Neuronal stem cell (in vitro differentiated cells): ENCODE measurements at regions not wholly inside any gene's neighbourhood (a gene's known extent, or its start where the extent isn't known, plus 50 kb on each side); places are given as distances from the start of the nearest gene placed in this dataset.

Experiments used
- DNase-seq: peaks from one replicate; pipeline ENCODE4 v3.0.0-alpha.2; 2013; ENCODE audit warnings: low spot score
- H2AFZ ChIP-seq: one replicate; pipeline ENCODE4 v1.6.1; 2013; ENCODE audit warnings: mild to moderate bottlenecking, low read length, inconsistent platforms
- H2AK5ac ChIP-seq: 2 replicates; pipeline ENCODE4 v1.6.1; 2013; ENCODE audit warnings: low read depth, mild to moderate bottlenecking, inconsistent platforms, low read length, moderate library complexity, mixed read lengths
- H2BK120ac ChIP-seq: 2 replicates; pipeline ENCODE4 v1.6.1; 2013; ENCODE audit warnings: low read depth, mild to moderate bottlenecking, inconsistent platforms, low read length, moderate library complexity, mixed read lengths
- H2BK12ac ChIP-seq: one replicate; pipeline ENCODE4 v1.6.1; 2013; ENCODE audit warnings: low read length, inconsistent platforms
- H2BK15ac ChIP-seq: 2 replicates; pipeline ENCODE4 v1.6.1; 2013; ENCODE audit warnings: mild to moderate bottlenecking, low read length, inconsistent platforms, mixed read lengths
- H2BK5ac ChIP-seq: one replicate; pipeline ENCODE4 v1.6.1; 2013; ENCODE audit warnings: inconsistent platforms, mild to moderate bottlenecking, low read length, moderate library complexity
- H3K14ac ChIP-seq: one replicate; pipeline ENCODE4 v1.6.1; 2013; ENCODE audit warnings: low read length, inconsistent platforms
- H3K18ac ChIP-seq: 2 replicates; pipeline ENCODE4 v1.6.1; 2013; ENCODE audit warnings: low read length, inconsistent platforms
- H3K23ac ChIP-seq: 2 replicates; pipeline ENCODE4 v1.6.1; 2013; ENCODE audit warnings: low read depth, mild to moderate bottlenecking, mixed read lengths, low read length, inconsistent platforms; ENCODE audit not compliant: poor library complexity
- H3K27ac ChIP-seq: replicated peaks from 3 replicates; pipeline ENCODE4 v1.5.1; 2013; ENCODE audit warnings: low read length, inconsistent platforms
- H3K27me3 ChIP-seq, 3 experiments: 2 replicates each; pipeline ENCODE4 v1.6.1; 2013; ENCODE audit warnings: low read length in 3 of 3, mild to moderate bottlenecking in 2 of 3, inconsistent platforms in 1 of 3, low read depth in 1 of 3, mixed read lengths in 1 of 3, moderate library complexity in 1 of 3; ENCODE audit not compliant: control insufficient read depth in 3 of 3, insufficient read depth in 3 of 3
- H3K36me3 ChIP-seq, 2 donors: replicated peaks in 1 of 2; 2 replicates each; pipeline ENCODE4 v1.6.1; 2013; ENCODE audit warnings: low read length in 2 of 2; ENCODE audit not compliant: control insufficient read depth in 2 of 2, insufficient read depth in 2 of 2
- H3K4ac ChIP-seq: 2 replicates; pipeline ENCODE4 v1.6.1; 2013; ENCODE audit warnings: inconsistent platforms, mild to moderate bottlenecking, low read length, moderate library complexity
- H3K4me1 ChIP-seq, 2 donors: 1 replicate in 1 of 2; 2 replicates in 1 of 2; pipeline ENCODE4 v1.6.1; 2013; ENCODE audit warnings: low read length in 2 of 2, low read depth in 1 of 2; ENCODE audit not compliant: control insufficient read depth in 2 of 2, insufficient read depth in 1 of 2
- H3K4me2 ChIP-seq: one replicate; pipeline ENCODE4 v1.6.1; 2013; ENCODE audit warnings: mild to moderate bottlenecking, low read length, inconsistent platforms; ENCODE audit not compliant: insufficient read depth, poor library complexity, severe bottlenecking
- H3K4me3 ChIP-seq, 2 donors: 2 replicates each; pipeline ENCODE4 v1.5.1; 2013; ENCODE audit warnings: low read length in 2 of 2, mild to moderate bottlenecking in 2 of 2, inconsistent platforms in 1 of 2, moderate library complexity in 1 of 2
- H3K79me1 ChIP-seq: one replicate; pipeline ENCODE4 v1.6.1; 2013; ENCODE audit warnings: low read depth, mild to moderate bottlenecking, inconsistent platforms, low read length, moderate library complexity
- H3K9ac ChIP-seq: one replicate; pipeline ENCODE4 v1.6.1; 2013; ENCODE audit warnings: mild to moderate bottlenecking, low read depth, low read length, inconsistent platforms; ENCODE audit not compliant: poor library complexity
- H3K9me3 ChIP-seq, 2 donors: replicated peaks in 1 of 2; 2 replicates each; pipeline versions ENCODE3 to v1.6.1; 2013; ENCODE audit warnings: low read length in 2 of 2, mild to moderate bottlenecking in 2 of 2, inconsistent platforms in 1 of 2, low read depth in 1 of 2, mixed read lengths in 1 of 2, moderate library complexity in 1 of 2; ENCODE audit not compliant: control insufficient read depth in 2 of 2, insufficient read depth in 1 of 2
- H4K8ac ChIP-seq: one replicate; pipeline ENCODE4 v1.6.1; 2013; ENCODE audit warnings: low read depth, mild to moderate bottlenecking, inconsistent platforms, low read length, moderate library complexity
- H4K91ac ChIP-seq: one replicate; pipeline ENCODE4 v1.6.1; 2013; ENCODE audit warnings: low read length, low read depth, mild to moderate bottlenecking, inconsistent platforms; ENCODE audit not compliant: poor library complexity
- WGBS, 2 donors: extraction: QIAGEN DNeasy Blood & Tissue Kit; methylation state at CpG; one replicate each; pipeline ENCODE4 v1.1.7; 2013; ENCODE audit warnings: missing lambda C conversion rate in 2 of 2, mixed read lengths in 1 of 2; ENCODE audit not compliant: insufficient read length in 2 of 2, insufficient replicate concordance in 1 of 2; ENCODE audit errors: extremely low coverage in 2 of 2; 5-methylcytosine and 5-hydroxymethylcytosine counted together

DNA sequence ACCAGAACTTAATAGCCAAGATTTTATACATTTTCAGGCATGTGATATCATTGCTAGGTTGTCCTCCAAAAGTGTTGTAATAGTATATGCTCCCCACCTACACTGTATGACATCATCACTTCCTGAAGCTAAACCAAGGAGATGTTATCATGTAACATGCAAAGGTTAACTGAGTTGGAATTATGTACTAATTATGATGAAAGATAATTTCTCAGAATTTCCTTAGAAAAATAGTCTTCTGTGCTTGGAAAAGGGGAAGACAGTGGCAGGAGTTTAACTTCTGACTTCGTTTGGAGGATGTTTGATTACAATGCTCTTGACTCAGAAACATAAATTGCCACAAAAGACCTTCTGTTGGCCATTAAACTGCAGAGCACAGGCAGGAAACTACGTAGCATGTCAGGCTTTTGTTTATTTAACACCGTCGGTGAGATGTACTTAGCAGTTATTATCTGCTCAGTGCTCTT is 83.6 kb upstream of the GUCY1A1 start:
- H3K9ac ChIP-seq: no peak overlapping the region
- no peak overlapping the region for H3K23ac ChIP-seq
- H2BK12ac ChIP-seq: no peak overlapping the region
- H3K79me1 ChIP-seq: no peaks in the 10 kb centered on the region
- H4K8ac ChIP-seq: no peak overlapping the region
- no peak overlapping the region for H3K14ac ChIP-seq
- H3K27ac ChIP-seq: no peak overlapping the region
- H3K18ac ChIP-seq: no peak overlapping the region
- DNase-seq: no peak
- H3K9me3 ChIP-seq: no peaks in the 10 kb centered on the region
- H3K4me1 ChIP-seq: peaks cover 0 to 1% of the 10 kb centered on the region in 2 donors
- no peak overlapping the region for H2BK5ac ChIP-seq
- no peak overlapping the region for H3K4me2 ChIP-seq
- H2BK120ac ChIP-seq: no peak overlapping the region
- H4K91ac ChIP-seq: no peak overlapping the region
- H3K4me3 ChIP-seq: no peak overlapping the region
- peak overlapping the region; percentile 53 for H2AFZ ChIP-seq
- no CpG with 5 or more reads among the region's 4 CpGs for WGBS, 2 donors
- H2AK5ac ChIP-seq: no peak overlapping the region
- no peaks in the 10 kb centered on the region for H3K36me3 ChIP-seq
- H3K4ac ChIP-seq: no peak overlapping the region
- H3K27me3 ChIP-seq: peaks cover 0 to 2% (median 0%) of the 10 kb centered on the region in 3 experiments
- H2BK15ac ChIP-seq: no peak overlapping the region

DNA sequence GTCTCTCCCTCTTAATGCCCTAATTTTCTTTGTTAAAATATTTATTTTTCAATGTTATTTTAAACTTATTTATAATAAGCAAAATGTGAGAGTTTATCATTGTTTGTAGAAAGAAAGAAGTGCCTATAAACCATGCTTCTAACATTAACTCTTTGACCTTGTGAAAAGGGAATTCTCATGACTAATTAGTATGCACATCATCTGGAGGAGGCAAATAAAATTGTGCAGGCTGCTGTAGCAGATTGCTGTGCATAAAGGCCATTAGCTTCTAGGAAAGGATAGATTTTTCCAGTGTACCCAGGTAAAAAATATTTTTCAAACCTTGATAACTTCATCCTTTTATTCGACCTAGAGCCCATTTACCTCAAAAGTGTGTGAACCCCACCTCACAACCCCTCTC is 84.6 kb upstream of the GUCY1A1 start:
- H3K36me3 ChIP-seq: no peaks in the 10 kb centered on the region
- no peak overlapping the region for H3K18ac ChIP-seq
- H3K4me2 ChIP-seq: no peak overlapping the region
- no peak overlapping the region for H3K9ac ChIP-seq
- no peak overlapping the region for H3K27ac ChIP-seq
- H3K79me1 ChIP-seq: no peaks in the 10 kb centered on the region
- H3K27me3 ChIP-seq: no peaks in the 10 kb centered on the region
- H2AK5ac ChIP-seq: no peak overlapping the region
- no peak overlapping the region for H4K8ac ChIP-seq
- H2BK15ac ChIP-seq: no peak overlapping the region
- no peak overlapping the region for H3K4ac ChIP-seq
- peaks cover 0 to 1% of the 10 kb centered on the region in 2 donors for H3K4me1 ChIP-seq
- no peak overlapping the region for H3K23ac ChIP-seq
- H3K14ac ChIP-seq: no peak overlapping the region
- no peak overlapping the region for H4K91ac ChIP-seq
- H2BK120ac ChIP-seq: no peak overlapping the region
- WGBS, 2 donors: no CpG with 5 or more reads among the region's 1 CpG
- H2BK5ac ChIP-seq: no peak overlapping the region
- DNase-seq: no peak
- H3K9me3 ChIP-seq: no peaks in the 10 kb centered on the region
- no peak overlapping the region for H3K4me3 ChIP-seq
- no peak overlapping the region for H2BK12ac ChIP-seq
- H2AFZ ChIP-seq: no peak overlapping the region

DNA sequence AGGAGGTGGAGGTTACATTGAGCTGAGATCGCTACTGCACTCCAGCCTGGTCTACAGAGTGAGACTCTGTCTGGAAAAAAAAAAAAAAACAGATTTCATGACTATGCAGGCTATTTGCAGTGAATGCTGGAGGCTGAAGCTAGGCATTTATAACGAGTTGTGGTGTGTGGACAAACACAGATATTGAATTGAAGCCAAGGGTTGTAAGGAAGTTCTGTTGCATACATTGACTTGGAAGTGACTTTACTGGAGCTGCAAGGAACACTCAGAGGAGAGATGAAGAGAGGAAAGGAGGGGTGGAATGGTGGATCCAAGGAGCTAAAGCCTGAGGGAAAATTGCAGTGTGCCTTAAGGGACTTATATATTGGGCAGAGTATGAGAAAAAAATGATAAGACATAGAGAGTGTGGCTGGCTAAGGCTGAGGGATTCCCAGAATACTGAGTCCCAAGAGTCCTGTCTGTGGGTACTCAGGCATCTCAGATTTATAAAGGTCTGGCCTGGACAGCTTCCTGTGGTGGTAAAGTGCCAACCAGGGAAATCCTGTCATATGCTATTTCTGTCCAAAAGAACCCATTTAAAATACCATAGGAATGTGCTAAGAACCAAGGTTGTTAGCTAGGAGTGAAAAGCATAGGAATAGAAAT is 87.8 kb upstream of the GUCY1A1 start:
- Histone ChIP-seq H3K4me1 (peaks cover 0 to 1% of the 10 kb centered on the region in 2 donors), H3K79me1 (no peaks in the 10 kb centered on the region), H3K27me3 (no peaks in the 10 kb centered on the region), H2AK5ac (no peak overlapping the region), H3K4me3 (no peak overlapping the region), H4K91ac (no peak overlapping the region), H3K18ac (no peak overlapping the region), H3K36me3 (no peaks in the 10 kb centered on the region), H3K27ac (no peak overlapping the region), H3K4ac (no peak overlapping the region), H3K23ac (no peak overlapping the region), H3K9ac (no peak overlapping the region), H3K14ac (no peak overlapping the region), H2BK120ac (no peak overlapping the region), H4K8ac (no peak overlapping the region), H2BK15ac (no peak overlapping the region), H3K4me2 (no peak overlapping the region), H2BK12ac (no peak overlapping the region), H2AFZ (no peak overlapping the region), H3K9me3 (no peaks in the 10 kb centered on the region), H2BK5ac (no peak overlapping the region)
- no peak for DNase-seq
- no CpG with 5 or more reads among the region's 2 CpGs for WGBS, 2 donors

DNA sequence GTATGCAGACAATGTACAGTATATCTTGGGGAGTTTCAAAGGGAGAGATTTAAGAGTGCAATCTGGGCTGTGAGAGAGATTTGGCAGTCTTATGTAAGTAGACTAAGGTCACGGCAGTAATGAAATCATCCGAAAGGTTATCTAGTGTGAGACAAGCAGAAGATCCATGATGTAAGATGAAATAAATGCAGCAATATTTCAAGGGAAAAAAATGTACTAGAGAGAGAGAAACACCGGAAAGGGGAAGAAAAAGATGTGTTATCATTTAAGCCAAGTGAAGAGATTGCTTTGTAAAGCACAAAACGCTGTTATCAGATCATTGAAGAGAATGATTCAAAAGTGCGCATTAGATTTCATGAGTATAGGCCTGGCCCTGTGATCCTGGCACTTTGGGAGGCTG is 88.4 kb upstream of the GUCY1A1 start:
- H3K23ac ChIP-seq: no peak overlapping the region
- no peaks in the 10 kb centered on the region for H3K36me3 ChIP-seq
- H4K8ac ChIP-seq: no peak overlapping the region
- no peak overlapping the region for H2BK12ac ChIP-seq
- no peak overlapping the region for H3K18ac ChIP-seq
- no peak overlapping the region for H3K4me3 ChIP-seq
- WGBS, 2 donors: no CpG with 5 or more reads among the region's 5 CpGs
- no peak overlapping the region for H2BK120ac ChIP-seq
- peaks cover 0 to 1% of the 10 kb centered on the region in 2 donors for H3K4me1 ChIP-seq
- no peak overlapping the region for H3K9ac ChIP-seq
- no peak overlapping the region for H2BK5ac ChIP-seq
- H2BK15ac ChIP-seq: no peak overlapping the region
- no peak overlapping the region for H3K4ac ChIP-seq
- no peak overlapping the region for H3K14ac ChIP-seq
- H2AFZ ChIP-seq: no peak overlapping the region
- no peaks in the 10 kb centered on the region for H3K9me3 ChIP-seq
- H2AK5ac ChIP-seq: no peak overlapping the region
- H3K27ac ChIP-seq: no peak overlapping the region
- no peaks in the 10 kb centered on the region for H3K79me1 ChIP-seq
- no peak overlapping the region for H4K91ac ChIP-seq
- DNase-seq: no peak
- no peak overlapping the region for H3K4me2 ChIP-seq
- H3K27me3 ChIP-seq: no peaks in the 10 kb centered on the region
